Head of caudate nucleus (tissue), 42 donors: ENCODE measurements at regions not wholly inside any gene's neighbourhood (a gene's known extent, or its start where the extent isn't known, plus 50 kb on each side); places are given as distances from the start of the nearest gene placed in this dataset.
A peak's percentile ranks its signal among the peaks of the same experiment; 100 is the strongest.

Source experiments
- DNase-seq, 42 donors: peaks; one replicate each; pipeline versions ENCODE4 v3.0.0 to v3.0.0-alpha.2; 2020 to 2021; ENCODE audit warnings: mixed read lengths in 7 of 42
- intact Hi-C: fragments of 100-400 bp; cut with DNase I; formaldehyde crosslinking; loops from one replicate; pipeline ENCODE4 v1.15.0; 2022

DNA sequence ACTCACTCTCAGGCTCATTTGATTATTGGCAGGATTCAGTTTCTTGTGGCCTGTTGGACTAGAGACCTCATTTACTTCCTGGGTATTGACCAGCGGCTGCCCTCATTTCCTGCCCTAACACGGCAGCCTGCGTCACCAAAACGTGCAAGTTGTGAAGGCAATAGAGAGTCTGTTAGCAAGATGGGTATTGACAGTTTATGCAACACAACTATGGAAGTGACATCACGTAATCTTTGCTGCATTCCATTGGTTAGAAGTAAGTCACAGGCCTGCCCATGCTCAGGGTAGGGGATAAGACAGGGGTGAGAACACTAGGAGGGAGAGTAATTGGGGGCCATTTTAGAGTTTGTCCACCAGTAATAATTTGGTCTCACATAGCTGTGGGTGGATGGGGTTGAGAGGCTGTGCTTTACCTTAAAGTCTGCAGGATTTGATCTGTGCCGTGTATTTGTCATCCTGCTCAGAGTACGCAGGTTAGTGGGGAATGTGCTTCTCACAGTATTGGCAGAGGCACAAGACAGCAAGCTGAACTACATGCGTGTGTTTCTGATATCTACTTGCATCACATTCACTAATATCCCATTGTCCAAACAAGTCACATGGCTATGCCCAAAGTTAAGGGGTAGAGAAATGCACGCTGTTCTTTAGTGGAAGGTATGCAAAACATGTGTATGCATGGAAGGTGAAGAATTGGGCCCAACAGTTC, 83.3 kb downstream of the EDEM1 start:
- intact Hi-C loops, result no loop called here
- no peak for DNase-seq

DNA sequence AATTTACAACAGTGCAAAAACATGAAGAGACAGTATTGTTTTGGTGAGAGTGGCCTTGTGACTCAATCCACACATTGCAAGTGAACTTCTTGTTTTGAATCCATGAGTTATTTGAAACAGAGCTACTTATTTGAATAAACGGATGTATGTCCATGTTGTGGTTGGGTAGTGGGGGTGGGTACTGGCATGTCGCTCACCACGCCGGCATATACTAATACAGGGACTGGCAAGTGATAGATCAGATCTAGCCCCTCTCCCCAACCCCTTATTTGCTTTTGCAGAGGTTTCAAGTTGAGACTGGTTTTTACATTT, 83.8 kb downstream of the EDEM1 start:
- no peak for DNase-seq
- intact Hi-C loops, result no loop called here

- intact Hi-C loops, result no loop called here
- DNase-seq, result no peak
Measured at GRCh38 chr3:5272387-5272786, 84.9 kb downstream of the EDEM1 start.

DNA sequence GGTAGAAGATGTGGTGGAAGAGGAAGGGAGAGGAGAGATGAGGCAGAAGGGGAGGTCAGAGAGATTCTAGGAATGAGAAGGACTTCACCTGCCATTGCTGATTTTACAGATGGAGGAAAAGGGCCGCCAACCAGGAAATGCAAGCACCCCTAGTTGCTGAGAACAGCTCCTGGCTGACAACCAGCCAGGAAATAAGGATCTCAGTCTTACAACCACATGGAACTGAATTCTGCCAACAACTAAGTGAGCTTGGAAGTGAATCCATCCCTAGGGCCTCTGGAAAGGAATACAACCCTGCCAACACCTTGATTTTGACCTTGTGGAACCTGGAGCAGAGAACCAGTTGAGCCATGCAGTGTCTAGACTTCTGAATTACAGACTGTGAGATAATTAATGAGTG, 86.6 kb downstream of the EDEM1 start:
- intact Hi-C loops, result no loop called here
- DNase-seq, result no peak

GRCh38 chr3:5275529-5275928, 88.0 kb downstream of the EDEM1 start:
- intact Hi-C loops, result no loop called here
- DNase-seq, result no peak

DNA sequence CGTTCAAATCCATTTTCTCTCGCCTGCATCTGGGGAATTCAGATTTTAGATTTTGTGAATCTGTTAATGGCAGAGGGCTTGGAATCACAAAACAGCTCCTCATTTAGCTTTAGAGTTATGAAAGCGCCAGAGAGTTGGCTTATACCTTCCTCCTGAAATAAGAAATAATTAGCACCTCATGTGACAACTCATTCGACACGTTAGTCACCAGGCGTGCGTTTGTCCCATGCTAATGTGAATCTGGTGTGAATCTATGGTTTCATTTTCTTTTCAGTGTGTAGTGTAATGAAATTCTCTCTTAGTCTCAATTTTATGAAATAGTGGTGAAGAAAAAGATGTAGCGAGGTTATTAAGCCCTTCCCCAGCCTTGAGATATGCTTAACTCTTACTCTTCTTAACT, 89.4 kb downstream of the EDEM1 start:
- DNase-seq, result peak in 1 of 42 donors; percentile 7
- intact Hi-C loops, result no loop called here

DNA sequence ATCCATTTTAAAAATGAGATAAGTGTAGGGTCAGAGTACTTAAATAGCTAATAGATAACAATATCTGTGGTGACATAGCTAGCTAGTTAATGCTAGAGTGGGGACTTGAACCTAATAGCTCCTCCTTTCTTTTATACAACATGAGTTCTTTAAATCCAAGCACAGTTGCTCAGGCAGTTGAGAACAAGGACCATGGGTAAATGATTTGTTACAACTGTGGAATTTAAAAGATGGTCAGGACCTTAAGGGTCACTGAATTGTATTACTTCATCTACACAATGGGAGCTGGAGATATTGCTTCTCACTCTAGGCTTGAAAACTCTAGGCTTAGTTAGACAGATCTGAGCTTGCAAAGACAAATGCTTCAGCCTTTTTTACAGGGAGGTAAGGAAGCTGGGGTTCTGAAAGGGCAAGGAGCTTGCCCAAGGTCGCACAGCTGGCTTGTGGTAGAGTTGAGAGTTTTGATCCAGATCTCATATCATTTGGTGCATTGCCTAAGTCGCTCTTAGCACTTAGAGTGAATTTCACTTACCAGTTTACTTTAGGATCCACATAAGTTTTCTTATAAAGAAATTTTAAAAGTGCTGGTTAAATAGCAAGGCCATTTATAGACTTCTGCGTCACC, 90.2 kb downstream of the EDEM1 start:
- intact Hi-C loops, result no loop called here
- DNase-seq, result no peak

DNA sequence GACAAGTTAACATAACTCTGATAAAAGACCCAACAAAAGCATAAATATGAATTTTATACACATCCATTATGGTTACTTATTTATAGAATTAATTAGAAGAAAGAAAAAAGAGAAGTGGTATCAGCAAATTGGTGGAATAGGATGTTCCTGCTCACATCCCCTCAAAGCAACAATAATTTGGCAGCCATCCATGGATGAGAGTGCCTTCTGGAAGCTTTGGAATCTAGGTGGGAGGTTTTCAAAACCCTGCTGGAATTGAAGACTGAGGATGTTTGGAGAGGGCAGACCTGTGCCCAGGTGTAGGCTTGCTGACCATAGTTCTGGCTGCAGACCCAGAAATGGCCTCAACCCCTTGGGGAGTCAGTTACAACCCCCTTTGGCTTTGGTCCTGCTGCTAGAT, 91.2 kb downstream of the EDEM1 start:
- intact Hi-C loops, result no loop called here
- DNase-seq, result no peak

GRCh38 chr3:5282703-5283102, 95.2 kb downstream of the EDEM1 start:
- intact Hi-C loops, result no loop called here

DNA sequence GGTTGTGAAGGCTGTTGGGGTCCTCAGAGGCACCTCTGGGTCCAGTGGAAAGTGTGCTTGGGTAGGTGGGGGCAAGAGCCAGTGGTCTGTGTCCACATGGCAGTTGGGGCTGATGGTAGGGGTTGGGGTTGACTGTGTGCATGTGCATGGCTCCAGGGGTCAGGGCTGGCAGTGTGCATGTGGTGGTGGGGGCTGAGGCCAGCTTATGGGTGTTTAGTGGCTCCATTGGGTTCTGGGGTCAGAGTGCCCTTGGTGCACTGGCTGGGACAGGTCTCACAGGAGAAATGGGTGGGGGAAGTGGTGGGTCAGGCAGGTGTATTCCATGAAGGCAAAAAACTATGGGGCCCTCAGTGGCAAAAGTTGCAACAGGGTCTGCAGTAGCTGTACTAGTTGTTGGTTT, 97.9 kb downstream of the EDEM1 start:
- DNase-seq, result no peak
- intact Hi-C loops, result no loop called here

More at GRCh38 chr3:5282703-5283102, 95.2 kb downstream of the EDEM1 start:
- no peak for DNase-seq

- intact Hi-C loops, result no loop called here
- DNase-seq, result peak in 2 of 42 donors; percentile 19 to 27
Measured at GRCh38 chr3:5290915-5291314, 103.4 kb downstream of the EDEM1 start.

GRCh38 chr3:5292512-5292911, 105.0 kb downstream of the EDEM1 start:
- intact Hi-C loops, result no loop called here
- no peak for DNase-seq

DNA sequence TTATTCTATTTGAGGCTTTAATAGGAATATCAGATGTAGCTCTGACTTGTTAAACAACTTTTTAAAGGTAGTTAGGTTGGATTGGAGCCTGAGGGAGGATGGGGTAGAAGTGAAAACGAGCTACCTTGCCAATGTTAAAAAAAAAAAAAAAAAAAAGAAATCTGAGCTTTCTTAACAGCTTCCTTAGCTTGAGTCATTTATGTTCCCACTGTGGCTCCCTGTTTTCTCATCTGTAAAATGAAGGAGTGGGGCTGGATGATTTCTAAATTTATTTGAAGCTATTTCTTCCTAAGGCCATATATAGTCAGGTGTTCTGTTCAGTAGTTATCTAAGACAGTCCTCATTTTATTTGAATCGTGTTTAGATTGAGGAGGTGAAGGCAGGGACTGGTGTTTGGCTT, 105.7 kb downstream of the EDEM1 start:
- intact Hi-C loops, result no loop called here
- DNase-seq, result no peak

DNA sequence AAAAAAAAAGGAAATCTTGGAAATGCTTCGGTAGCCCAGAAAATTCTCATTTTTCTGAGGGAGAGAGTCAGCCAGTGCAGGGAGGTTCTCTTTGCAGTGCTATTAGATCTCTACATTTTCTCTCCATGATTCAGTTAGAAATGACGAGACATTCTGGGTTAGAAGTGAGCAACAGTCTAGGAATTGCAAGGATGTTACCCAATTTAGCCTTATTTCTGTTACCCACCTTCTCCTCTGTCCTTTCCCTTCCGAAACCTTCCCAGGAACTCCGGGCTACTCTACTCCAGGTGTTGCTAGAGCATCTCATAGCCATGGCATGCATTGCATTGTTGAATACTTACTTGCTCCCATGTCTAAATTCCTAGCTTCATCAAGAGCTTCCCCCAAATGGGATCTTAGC, 106.8 kb downstream of the EDEM1 start:
- no peak for DNase-seq
- intact Hi-C loops, result no loop called here

DNA sequence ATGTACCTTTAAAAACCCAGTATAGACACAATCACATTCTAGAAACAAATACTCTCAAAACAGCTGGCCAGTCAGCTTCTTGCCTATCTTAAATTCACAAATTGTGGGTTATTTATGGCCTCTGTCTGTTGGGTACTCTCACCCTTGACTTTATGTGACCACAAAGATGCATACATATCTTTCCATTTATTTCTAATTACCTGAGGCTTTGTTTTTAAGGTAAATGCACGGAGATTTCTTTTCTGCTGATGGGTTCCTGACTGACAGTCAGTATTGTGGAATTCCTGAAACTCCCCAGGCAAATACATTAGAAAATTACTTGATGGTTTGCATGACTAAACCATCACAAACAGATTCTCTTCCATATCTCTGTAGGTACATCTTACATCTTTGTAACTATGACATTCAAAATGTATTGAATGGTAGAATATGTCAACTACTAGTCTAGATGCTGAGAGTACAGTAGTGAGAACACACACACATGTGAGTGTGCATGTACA, 107.7 kb downstream of the EDEM1 start:
- no peak for DNase-seq
- intact Hi-C loops, result no loop called here

- no peak for DNase-seq
- intact Hi-C loops, result no loop called here
Measured at GRCh38 chr3:5296362-5296761, 108.9 kb downstream of the EDEM1 start.

DNA sequence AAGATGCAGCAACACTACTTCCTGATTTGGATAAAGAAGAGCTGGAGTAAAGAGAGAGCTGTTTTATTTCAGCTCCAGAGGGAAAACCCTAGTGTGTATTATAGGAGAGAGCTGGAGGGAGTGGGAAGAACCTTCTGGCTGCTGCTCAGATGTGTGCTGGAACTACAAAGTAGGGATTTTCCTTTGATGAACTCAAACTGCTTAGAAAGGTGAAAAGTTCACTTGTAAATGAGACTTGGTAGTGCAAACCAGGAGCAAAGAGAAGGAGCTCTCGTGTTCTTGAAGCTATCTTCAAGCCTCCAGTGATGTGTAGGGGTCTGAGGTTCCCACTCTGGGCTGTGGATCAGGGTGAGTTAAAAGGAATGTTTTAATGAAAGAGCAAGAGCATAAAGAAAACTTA, 110.4 kb downstream of the EDEM1 start:
- intact Hi-C loops, result no loop called here

DNA sequence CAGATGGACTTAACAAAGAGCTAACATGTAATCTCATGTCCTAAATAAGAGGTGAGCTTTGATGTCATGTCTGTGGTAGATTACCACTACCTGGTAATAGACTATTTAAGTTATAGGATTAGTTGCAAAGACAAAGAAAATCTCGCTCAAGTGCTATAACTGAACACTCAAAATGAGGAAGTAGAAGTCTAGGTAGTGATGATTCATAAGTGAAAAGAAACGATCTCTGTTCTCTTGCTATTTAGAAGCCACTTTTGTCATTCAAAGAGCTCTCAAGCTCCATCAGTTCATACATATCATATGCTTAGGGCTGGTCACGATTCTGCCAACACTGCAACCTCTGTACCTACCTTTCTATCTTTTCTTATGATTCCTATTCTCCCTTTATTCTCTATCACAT, 110.9 kb downstream of the EDEM1 start:
- DNase-seq, result no peak
- intact Hi-C loops, result no loop called here

More for the DNA sequence above, 110.4 kb downstream of the EDEM1 start:
- peak in 3 of 42 donors; percentile 10 to 23 (median 13) for DNase-seq

DNA sequence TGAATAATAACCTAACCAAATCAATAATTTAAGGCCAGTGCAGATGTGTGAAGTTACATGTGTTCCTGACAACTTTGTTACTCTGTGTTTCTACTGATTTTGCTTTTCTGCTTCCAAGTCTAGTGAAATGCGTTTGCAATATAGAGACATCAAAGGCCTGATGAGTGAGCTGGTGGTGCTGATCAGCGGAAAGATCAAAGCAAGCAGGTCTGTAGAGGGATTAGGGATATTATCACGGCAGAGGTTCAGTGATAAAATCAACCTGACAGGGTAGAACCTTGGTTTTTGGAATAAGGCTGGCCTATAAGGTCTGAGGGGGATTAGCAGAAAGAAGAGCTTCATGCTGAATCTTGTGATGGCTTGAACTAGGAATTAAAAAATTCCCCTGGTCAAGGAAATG, 111.7 kb downstream of the EDEM1 start:
- intact Hi-C loops, result no loop called here
- DNase-seq, result no peak

GRCh38 chr3:5300638-5301037, 113.1 kb downstream of the EDEM1 start:
- intact Hi-C loops, result no loop called here
- no peak for DNase-seq

DNA sequence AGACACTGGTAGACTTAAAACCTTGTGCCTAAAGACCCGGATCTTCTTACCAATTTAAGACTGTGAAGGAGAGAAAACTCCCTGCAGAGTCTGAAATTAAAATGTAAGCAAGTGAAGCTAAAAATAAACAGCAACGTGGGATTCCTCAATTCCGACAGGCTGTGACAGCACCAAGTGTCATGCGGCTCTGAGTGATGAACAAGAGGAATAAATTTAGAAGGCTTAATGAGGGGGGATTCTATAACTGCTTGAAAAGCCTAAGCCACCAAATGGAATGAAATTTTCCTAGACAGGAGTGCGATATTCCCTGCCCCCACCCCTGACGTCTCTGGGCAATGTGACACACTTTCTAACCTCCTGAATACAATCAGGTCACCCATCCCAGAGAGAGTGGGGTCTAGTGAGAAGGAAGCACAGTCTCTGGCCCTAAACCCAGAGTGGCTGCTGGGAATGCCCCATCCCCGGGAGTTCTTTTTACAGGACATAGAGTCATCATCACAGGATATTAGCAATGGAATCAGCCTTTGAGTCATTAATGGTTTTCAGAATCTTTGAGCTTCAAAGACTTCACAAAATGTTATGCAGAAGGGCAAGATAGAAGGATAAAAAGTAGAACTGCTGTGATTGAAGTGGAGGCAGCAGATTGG, 114.3 kb downstream of the EDEM1 start:
- DNase-seq, result peak in 27 of 42 donors; percentile 12 to 74 (median 32)
- intact Hi-C loops, result no loop called here
